ENCODE measurements at regions not wholly inside any gene's neighbourhood (a gene's known extent, or its start where the extent isn't known, plus 50 kb on each side); places are given as distances from the start of the nearest gene placed in this dataset.
"Not testable (repeated sequence)": the region's sequence is repeated elsewhere in the genome, so short reads cannot be mapped to it uniquely, and the experiment has no call there.

DNA sequence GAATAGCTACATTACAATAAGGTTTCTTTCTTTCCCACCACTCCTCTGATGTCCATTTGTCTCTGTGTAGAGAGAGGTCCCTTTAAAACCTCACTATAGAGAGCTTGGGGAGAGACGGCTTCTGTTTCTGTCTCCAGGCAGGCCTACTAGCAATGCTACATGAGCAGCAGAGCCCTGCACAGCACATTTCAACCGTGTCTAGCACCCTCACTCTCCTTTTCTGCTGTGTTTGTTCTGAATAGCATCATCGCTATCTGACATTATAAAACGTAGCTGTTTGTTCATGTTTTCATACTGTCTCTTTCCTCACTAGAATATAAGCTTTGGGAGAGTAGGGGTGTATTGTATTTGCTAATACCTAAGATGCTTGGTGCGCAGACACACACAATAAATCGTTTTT is 487.8 kb upstream of the DPP6 start (continued):
- TF ChIP-seq BCL11A (tag by site-specific recombination; IDR thresholded peaks at IDR 0.05; ENCODE audit: low read depth) (no peak), YY2 (tag by site-specific recombination; IDR thresholded peaks at IDR 0.05) (no peak), ZNF280D (tag by site-specific recombination; IDR thresholded peaks at IDR 0.05) (no peak), KLF7 (tag by site-specific recombination; IDR thresholded peaks at IDR 0.05; ENCODE audit: borderline replicate concordance) (no peak), ZNF624 (tag by site-specific recombination; IDR thresholded peaks at IDR 0.05) (no peak), ZBTB1 (tag by site-specific recombination; IDR thresholded peaks at IDR 0.05) (no peak), ZNF324 (tag by site-specific recombination; IDR thresholded peaks at IDR 0.05) (no peak)

DNA sequence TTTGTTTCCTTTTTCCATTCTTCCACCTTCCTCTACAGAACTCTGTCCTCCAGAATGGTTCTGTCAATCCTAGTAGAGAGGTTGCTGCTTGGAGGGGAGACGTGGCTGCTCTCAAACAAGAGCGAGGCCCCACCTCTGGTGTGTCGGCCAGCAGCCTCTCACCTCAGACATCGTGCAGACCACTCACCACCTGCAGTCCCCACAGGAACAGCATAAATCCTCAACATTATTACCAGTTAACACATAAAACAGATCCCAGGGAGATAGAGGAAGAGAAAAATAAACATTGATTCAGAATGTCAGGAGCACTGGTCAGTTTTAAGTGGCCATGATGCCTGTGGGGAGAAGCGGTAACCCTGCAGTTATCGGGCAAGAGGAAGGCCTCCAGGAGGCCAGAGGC is 485.9 kb upstream of the DPP6 start:
- Histone ChIP-seq H3K9me3 (ENCODE audit: control insufficient read depth, insufficient read depth, low read depth, low read length) (no peaks in the 10 kb centered on the region), H3K36me3 (ENCODE audit: control insufficient read depth in 2 of 2, insufficient read depth in 1 of 2, low read length in 2 of 2) (no peaks in the 10 kb centered on the region), H3K4me3 (ENCODE audit: low read depth, low read length) (no peak overlapping the region), H3K4me1 (ENCODE audit: control insufficient read depth, insufficient read depth, low read length) (no peaks in the 10 kb centered on the region), H3K27ac (ENCODE audit: extremely low read depth, low read depth, low read length) (no peak overlapping the region)
- ChIA-PET POLR2A (no interaction called here), CTCF (no interaction called here)
- TF ChIP-seq ZNF112 (tag by site-specific recombination; IDR thresholded peaks at IDR 0.05) (no peak), ZNF174 (tag by site-specific recombination; IDR thresholded peaks at IDR 0.05) (no peak), ZNF202 (tag by site-specific recombination; IDR thresholded peaks at IDR 0.05; ENCODE audit: borderline replicate concordance) (no peak), ZFHX2 (tag by site-specific recombination; conservative IDR thresholded peaks at IDR 0.05) (no peak), ZNF548 (tag by site-specific recombination; IDR thresholded peaks at IDR 0.05) (no peak)
- TF ChIP-seq, protein P1, sequence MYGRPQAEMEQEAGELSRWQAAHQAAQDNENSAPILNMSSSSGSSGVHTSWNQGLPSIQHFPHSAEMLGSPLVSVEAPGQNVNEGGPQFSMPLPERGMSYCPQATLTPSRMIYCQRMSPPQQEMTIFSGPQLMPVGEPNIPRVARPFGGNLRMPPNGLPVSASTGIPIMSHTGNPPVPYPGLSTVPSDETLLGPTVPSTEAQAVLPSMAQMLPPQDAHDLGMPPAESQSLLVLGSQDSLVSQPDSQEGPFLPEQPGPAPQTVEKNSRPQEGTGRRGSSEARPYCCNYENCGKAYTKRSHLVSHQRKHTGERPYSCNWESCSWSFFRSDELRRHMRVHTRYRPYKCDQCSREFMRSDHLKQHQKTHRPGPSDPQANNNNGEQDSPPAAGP (tag by site-specific recombination; IDR thresholded peaks at IDR 0.05), result no peak

GRCh38 chr7:153567426-153567825 is 484.8 kb upstream of the DPP6 start:
- Histone ChIP-seq H3K9me3 (ENCODE audit: control insufficient read depth, insufficient read depth, low read depth, low read length) (no peaks in the 10 kb centered on the region), H3K27ac (ENCODE audit: extremely low read depth, low read depth, low read length) (no peak overlapping the region), H3K36me3 (ENCODE audit: control insufficient read depth in 2 of 2, insufficient read depth in 1 of 2, low read length in 2 of 2) (no peaks in the 10 kb centered on the region), H3K4me1 (ENCODE audit: control insufficient read depth, insufficient read depth, low read length) (no peaks in the 10 kb centered on the region), H3K4me3 (ENCODE audit: low read depth, low read length) (no peak overlapping the region)
- no peak for TF ChIP-seq ZNF324 (tag by site-specific recombination; IDR thresholded peaks at IDR 0.05)
- no peak for TF ChIP-seq ZNF623 (tag by site-specific recombination; IDR thresholded peaks at IDR 0.05)
- TF ChIP-seq GLI2 (tag by site-specific recombination; IDR thresholded peaks at IDR 0.05; ENCODE audit: borderline replicate concordance, low read depth), result no peak
- no peak for TF ChIP-seq ZNF658 (tag by site-specific recombination; IDR thresholded peaks at IDR 0.05)
- no peak for TF ChIP-seq ZNF670 (tag by site-specific recombination; IDR thresholded peaks at IDR 0.05; ENCODE audit: low read depth)
- TF ChIP-seq ZBTB11 (tag by site-specific recombination; conservative IDR thresholded peaks at IDR 0.05; ENCODE audit: low read depth), result no peak
- no peak for TF ChIP-seq YY2 (tag by site-specific recombination; IDR thresholded peaks at IDR 0.05)
- no peak for TF ChIP-seq PATZ1 (tag by site-specific recombination; IDR thresholded peaks at IDR 0.05)
- TF ChIP-seq ZNF223 (tag by site-specific recombination; IDR thresholded peaks at IDR 0.05), result no peak
- TF ChIP-seq ATF2 (tag by site-specific recombination; IDR thresholded peaks at IDR 0.05; ENCODE audit: low read depth), result no peak
- CTCF ChIA-PET, result no interaction called here
- POLR2A ChIA-PET, result no interaction called here

DNA sequence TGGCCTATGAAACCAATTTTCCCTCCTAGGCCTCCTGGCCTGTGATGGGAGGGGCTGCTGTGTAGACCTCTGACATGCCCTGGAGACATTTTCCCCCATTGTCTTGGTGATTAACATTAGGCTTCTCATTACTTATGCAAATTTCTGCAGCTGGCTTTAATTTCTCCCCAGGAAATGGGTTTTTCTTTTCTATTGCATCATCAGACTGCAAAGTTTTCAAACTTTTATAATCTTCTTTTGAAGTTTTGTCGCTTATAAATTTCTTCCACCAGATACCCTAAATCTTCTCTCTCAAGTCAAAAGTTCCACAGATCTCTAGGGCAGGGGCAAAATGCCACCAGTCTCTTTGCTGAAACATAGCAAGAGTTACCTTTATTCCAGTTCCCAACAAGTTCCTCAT is 482.7 kb upstream of the DPP6 start:
- POLR2A ChIA-PET; H3K9me3 ChIP-seq (ENCODE audit: control insufficient read depth, insufficient read depth, low read depth, low read length); H3K36me3 ChIP-seq (ENCODE audit: control insufficient read depth in 2 of 2, insufficient read depth in 1 of 2, low read length in 2 of 2); CTCF ChIA-PET; H3K4me1 ChIP-seq (ENCODE audit: control insufficient read depth, insufficient read depth, low read length); H3K4me3 ChIP-seq (ENCODE audit: low read depth, low read length); H3K27ac ChIP-seq (ENCODE audit: extremely low read depth, low read depth, low read length): not testable (repeated sequence)
